Neural cell (in vitro differentiated cells): ENCODE measurements at regions not wholly inside any gene's neighbourhood (a gene's known extent, or its start where the extent isn't known, plus 50 kb on each side); places are given as distances from the start of the nearest gene placed in this dataset.

ENCODE experiments used
- H2AFZ ChIP-seq: fragments of 200-600, 300-800 bp; sonication (generic), shearing (Covaris generic); 2 replicates; pipeline ENCODE4 v1.6.0; 2014; ENCODE audit warnings: low read depth, mild to moderate bottlenecking, antibody characterized with exemption, low read length, moderate library complexity
- H3F3A ChIP-seq: fragments of 200-600 bp; shearing (Covaris generic); 2 replicates; pipeline ENCODE4 v1.6.1; 2016; ENCODE audit warnings: mild to moderate bottlenecking, moderate library complexity, mixed read lengths, antibody characterized with exemption, low read length; ENCODE audit not compliant: insufficient read depth, poor library complexity, severe bottlenecking
- H3K27ac ChIP-seq: fragments of 200-600, 300-800 bp; sonication (generic), shearing (Covaris generic); 2 replicates; pipeline ENCODE4 v1.5.1; 2014; ENCODE audit warnings: mild to moderate bottlenecking, low read length, moderate library complexity
- H3K27me3 ChIP-seq: fragments of 300-800, 200-600 bp; sonication (generic), shearing (Covaris generic); 2 replicates; pipeline ENCODE4 v1.6.0; 2014; ENCODE audit warnings: mild to moderate bottlenecking, low read depth, low read length, moderate library complexity; ENCODE audit not compliant: insufficient read depth
- H3K36me3 ChIP-seq: fragments of 300-800, 200-600 bp; sonication (generic), shearing (Covaris generic); 2 replicates; pipeline ENCODE4 v1.5.1; 2014; ENCODE audit warnings: mild to moderate bottlenecking, antibody characterized with exemption, low read length, moderate library complexity; ENCODE audit not compliant: insufficient read depth
- H3K4me2 ChIP-seq: fragments of 300-800, 200-600 bp; sonication (generic), shearing (Covaris generic); 2 replicates; pipeline ENCODE4 v1.6.0; 2014; ENCODE audit warnings: mild to moderate bottlenecking, low read length
- H3K4me3 ChIP-seq: fragments of 300-800, 200-600 bp; sonication (generic), shearing (Covaris generic); 2 replicates; pipeline ENCODE4 v1.5.1; 2014; ENCODE audit warnings: mild to moderate bottlenecking, low read length, moderate library complexity
- H3K79me2 ChIP-seq: fragments of 200-600 bp; shearing (Covaris generic); replicated peaks from 2 replicates; pipeline ENCODE4 v1.6.0; 2014; ENCODE audit warnings: mild to moderate bottlenecking, low read length, moderate library complexity; ENCODE audit not compliant: insufficient read depth
- H3K9ac ChIP-seq: fragments of 300-800, 200-600 bp; sonication (generic), shearing (Covaris generic); 2 replicates; pipeline ENCODE4 v1.6.1; 2016; ENCODE audit warnings: mild to moderate bottlenecking, low read length, mixed read lengths
- H3K9me2 ChIP-seq: fragments of 200-600 bp; shearing (Covaris generic); 2 replicates; pipeline ENCODE4 v1.6.1; 2016; ENCODE audit warnings: mild to moderate bottlenecking, low read length, mixed read lengths; ENCODE audit not compliant: insufficient read depth
- H3K9me3 ChIP-seq: fragments of 200-600, 300-800 bp; sonication (generic), shearing (Covaris generic); 2 replicates; pipeline ENCODE4 v1.6.1; 2016; ENCODE audit warnings: mild to moderate bottlenecking, mixed run types, low read length, moderate library complexity, mixed read lengths
- H4K20me1 ChIP-seq: fragments of 200-600 bp; shearing (Covaris generic); 2 replicates; pipeline ENCODE4 v1.6.1; 2016; ENCODE audit warnings: mild to moderate bottlenecking, mixed run types; ENCODE audit not compliant: insufficient read depth
- EP300 ChIP-seq: fragments of 450-650 bp; conservative IDR thresholded peaks from 2 replicates; pipeline ENCODE4 v1.6.1; 2014; ENCODE audit warnings: antibody characterized with exemption, mild to moderate bottlenecking, moderate library complexity; ENCODE audit not compliant: poor library complexity, severe bottlenecking
- EZH2 ChIP-seq: fragments of 200-600, 300-800 bp; shearing (Covaris generic), sonication (generic); IDR thresholded peaks from 2 replicates; pipeline ENCODE4 v1.6.1; 2014; ENCODE audit warnings: antibody characterized with exemption, low read length, borderline replicate concordance, mild to moderate bottlenecking; ENCODE audit not compliant: insufficient read depth, poor library complexity, severe bottlenecking
- MXI1 ChIP-seq: fragments of 450-650 bp; conservative IDR thresholded peaks from 2 replicates; pipeline ENCODE4 v1.6.1; 2014; ENCODE audit warnings: antibody characterized with exemption, mild to moderate bottlenecking; ENCODE audit not compliant: poor library complexity, severe bottlenecking
- POLR2AphosphoS5 ChIP-seq: IDR thresholded peaks from 2 replicates; pipeline ENCODE4 v1.6.1; 2012
- RAD21 ChIP-seq: fragments of 450-650 bp; conservative IDR thresholded peaks from 2 replicates; pipeline ENCODE4 v1.6.1; 2014; ENCODE audit warnings: antibody characterized with exemption, mild to moderate bottlenecking, moderate library complexity
- SMC3 ChIP-seq: fragments of 450-650 bp; conservative IDR thresholded peaks from 2 replicates; pipeline ENCODE4 v1.6.1; 2014; ENCODE audit warnings: antibody characterized with exemption, mild to moderate bottlenecking, moderate library complexity; ENCODE audit not compliant: poor library complexity
- TAF1 ChIP-seq: IDR thresholded peaks from 2 replicates; pipeline ENCODE4 v1.6.1; 2012; ENCODE audit warnings: low read depth
- TF ChIP-seq, protein P1 (sequence below): fragments of 450-650 bp; IDR thresholded peaks from 2 replicates; pipeline ENCODE4 v1.5.1; 2014; ENCODE audit warnings: antibody characterized with exemption, mild to moderate bottlenecking, moderate library complexity; ENCODE audit not compliant: poor library complexity, severe bottlenecking
- TF ChIP-seq, protein P2 (sequence below): IDR thresholded peaks from 2 replicates; pipeline ENCODE4 v1.6.1; 2012; ENCODE audit warnings: borderline replicate concordance

DNA sequence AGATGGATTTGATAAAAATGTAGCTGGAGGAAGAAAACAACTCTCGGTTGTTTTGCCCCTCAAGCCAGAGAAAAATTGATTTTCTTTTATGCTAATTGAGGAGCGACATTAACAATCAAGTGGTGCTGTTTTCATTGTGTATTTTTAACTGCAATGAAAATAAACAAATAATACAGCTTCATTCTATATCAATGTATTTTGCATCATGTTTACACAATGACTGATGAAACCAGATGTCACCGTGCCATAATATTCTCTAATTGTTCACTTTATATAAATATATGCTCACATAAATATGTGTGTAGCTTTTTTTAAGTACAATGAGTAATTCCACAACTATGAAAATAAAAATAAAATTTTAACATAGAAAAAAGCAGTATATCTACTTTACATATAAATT, 139.0 kb upstream of the PRDM9 start:
- Histone ChIP-seq H4K20me1 (no peaks in the 10 kb centered on the region), H3F3A (no peaks in the 10 kb centered on the region), H3K79me2 (no peaks in the 10 kb centered on the region), H2AFZ (no peak overlapping the region), H3K9me2 (no peaks in the 10 kb centered on the region), H3K27me3 (no peaks in the 10 kb centered on the region), H3K9me3 (no peaks in the 10 kb centered on the region), H3K27ac (no peak overlapping the region), H3K36me3 (no peaks in the 10 kb centered on the region), H3K4me2 (no peak overlapping the region), H3K4me3 (no peak overlapping the region), H3K9ac (no peak overlapping the region)
- no peak for TF ChIP-seq POLR2AphosphoS5
- TF ChIP-seq, protein P1, sequence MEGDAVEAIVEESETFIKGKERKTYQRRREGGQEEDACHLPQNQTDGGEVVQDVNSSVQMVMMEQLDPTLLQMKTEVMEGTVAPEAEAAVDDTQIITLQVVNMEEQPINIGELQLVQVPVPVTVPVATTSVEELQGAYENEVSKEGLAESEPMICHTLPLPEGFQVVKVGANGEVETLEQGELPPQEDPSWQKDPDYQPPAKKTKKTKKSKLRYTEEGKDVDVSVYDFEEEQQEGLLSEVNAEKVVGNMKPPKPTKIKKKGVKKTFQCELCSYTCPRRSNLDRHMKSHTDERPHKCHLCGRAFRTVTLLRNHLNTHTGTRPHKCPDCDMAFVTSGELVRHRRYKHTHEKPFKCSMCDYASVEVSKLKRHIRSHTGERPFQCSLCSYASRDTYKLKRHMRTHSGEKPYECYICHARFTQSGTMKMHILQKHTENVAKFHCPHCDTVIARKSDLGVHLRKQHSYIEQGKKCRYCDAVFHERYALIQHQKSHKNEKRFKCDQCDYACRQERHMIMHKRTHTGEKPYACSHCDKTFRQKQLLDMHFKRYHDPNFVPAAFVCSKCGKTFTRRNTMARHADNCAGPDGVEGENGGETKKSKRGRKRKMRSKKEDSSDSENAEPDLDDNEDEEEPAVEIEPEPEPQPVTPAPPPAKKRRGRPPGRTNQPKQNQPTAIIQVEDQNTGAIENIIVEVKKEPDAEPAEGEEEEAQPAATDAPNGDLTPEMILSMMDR, result no peak
- TF ChIP-seq SMC3, result no peak
- TF ChIP-seq EZH2, result no peak
- TF ChIP-seq, protein P2, sequence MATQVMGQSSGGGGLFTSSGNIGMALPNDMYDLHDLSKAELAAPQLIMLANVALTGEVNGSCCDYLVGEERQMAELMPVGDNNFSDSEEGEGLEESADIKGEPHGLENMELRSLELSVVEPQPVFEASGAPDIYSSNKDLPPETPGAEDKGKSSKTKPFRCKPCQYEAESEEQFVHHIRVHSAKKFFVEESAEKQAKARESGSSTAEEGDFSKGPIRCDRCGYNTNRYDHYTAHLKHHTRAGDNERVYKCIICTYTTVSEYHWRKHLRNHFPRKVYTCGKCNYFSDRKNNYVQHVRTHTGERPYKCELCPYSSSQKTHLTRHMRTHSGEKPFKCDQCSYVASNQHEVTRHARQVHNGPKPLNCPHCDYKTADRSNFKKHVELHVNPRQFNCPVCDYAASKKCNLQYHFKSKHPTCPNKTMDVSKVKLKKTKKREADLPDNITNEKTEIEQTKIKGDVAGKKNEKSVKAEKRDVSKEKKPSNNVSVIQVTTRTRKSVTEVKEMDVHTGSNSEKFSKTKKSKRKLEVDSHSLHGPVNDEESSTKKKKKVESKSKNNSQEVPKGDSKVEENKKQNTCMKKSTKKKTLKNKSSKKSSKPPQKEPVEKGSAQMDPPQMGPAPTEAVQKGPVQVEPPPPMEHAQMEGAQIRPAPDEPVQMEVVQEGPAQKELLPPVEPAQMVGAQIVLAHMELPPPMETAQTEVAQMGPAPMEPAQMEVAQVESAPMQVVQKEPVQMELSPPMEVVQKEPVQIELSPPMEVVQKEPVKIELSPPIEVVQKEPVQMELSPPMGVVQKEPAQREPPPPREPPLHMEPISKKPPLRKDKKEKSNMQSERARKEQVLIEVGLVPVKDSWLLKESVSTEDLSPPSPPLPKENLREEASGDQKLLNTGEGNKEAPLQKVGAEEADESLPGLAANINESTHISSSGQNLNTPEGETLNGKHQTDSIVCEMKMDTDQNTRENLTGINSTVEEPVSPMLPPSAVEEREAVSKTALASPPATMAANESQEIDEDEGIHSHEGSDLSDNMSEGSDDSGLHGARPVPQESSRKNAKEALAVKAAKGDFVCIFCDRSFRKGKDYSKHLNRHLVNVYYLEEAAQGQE, result no peak
- no peak for TF ChIP-seq TAF1
- TF ChIP-seq MXI1, result no peak
- TF ChIP-seq EP300, result no peak
- no peak for TF ChIP-seq RAD21

DNA sequence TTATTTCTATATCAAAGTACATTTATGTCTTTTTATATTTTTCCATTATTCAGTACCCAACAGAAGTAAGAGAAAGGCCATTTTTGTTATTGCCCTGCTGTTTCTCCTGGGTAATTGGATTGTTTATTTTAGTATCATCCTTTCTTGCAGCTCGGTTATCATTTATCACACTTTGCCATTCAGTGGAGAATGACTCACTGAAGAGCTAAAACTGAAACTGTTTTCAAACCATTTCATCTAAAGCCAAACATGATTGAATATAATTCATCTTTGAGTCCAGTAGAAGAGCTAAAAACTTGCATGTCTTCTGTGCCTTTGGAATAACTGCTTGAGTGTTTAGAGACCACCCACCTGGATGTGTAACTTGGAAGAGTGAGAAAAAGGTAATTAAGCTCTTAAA, 139.5 kb upstream of the PRDM9 start:
- H3K4me2 ChIP-seq, result no peak overlapping the region
- no peaks in the 10 kb centered on the region for H3F3A ChIP-seq
- no peaks in the 10 kb centered on the region for H3K36me3 ChIP-seq
- H2AFZ ChIP-seq, result no peak overlapping the region
- no peaks in the 10 kb centered on the region for H4K20me1 ChIP-seq
- H3K9me3 ChIP-seq, result no peaks in the 10 kb centered on the region
- H3K27me3 ChIP-seq, result no peaks in the 10 kb centered on the region
- no peak overlapping the region for H3K9ac ChIP-seq
- no peaks in the 10 kb centered on the region for H3K79me2 ChIP-seq
- H3K9me2 ChIP-seq, result no peaks in the 10 kb centered on the region
- H3K27ac ChIP-seq, result no peak overlapping the region
- TF ChIP-seq EZH2, result no peak
- TF ChIP-seq RAD21, result no peak
- TF ChIP-seq TAF1, result no peak
- TF ChIP-seq EP300, result no peak
- no peak for TF ChIP-seq SMC3
- no peak for TF ChIP-seq MXI1
- TF ChIP-seq, protein P1, result no peak
- TF ChIP-seq POLR2AphosphoS5, result no peak
- TF ChIP-seq, protein P2, result no peak
- H3K4me3 ChIP-seq, result no peak overlapping the region
